Heart right ventricle (tissue), 16 donors: ENCODE measurements at regions not wholly inside any gene's neighbourhood (a gene's known extent, or its start where the extent isn't known, plus 50 kb on each side); places are given as distances from the start of the nearest gene placed in this dataset.

Experiments used
- ATAC-seq, 8 donors: fragments of 200-7000 bp; cut with Tn5 transposase; one replicate each; pipeline ENCODE4 v1.9.1; 2020; ENCODE audit warnings: mild to moderate bottlenecking in 8 of 8, moderate library complexity in 8 of 8, moderate number of reproducible peaks in 1 of 8
- DNase-seq, 2 donors: peaks; one replicate each; pipeline ENCODE4 v3.0.0-alpha.2; 2020
- H3K27ac ChIP-seq, 10 donors: fragments of 200-600 bp; sonication (generic) in 2 of 10; one replicate each; pipeline versions ENCODE4 v1.5.0 to v1.8.0; 2020 to 2022; ENCODE audit warnings: mild to moderate bottlenecking in 3 of 10
- H3K27me3 ChIP-seq, 7 donors: fragments of 200-600 bp; one replicate each; pipeline ENCODE4 v1.8.0; 2021 to 2022; ENCODE audit warnings: mild to moderate bottlenecking in 2 of 7
- H3K36me3 ChIP-seq, 9 donors: fragments of 200-600 bp; sonication (generic) in 1 of 9; one replicate each; pipeline versions ENCODE4 v1.5.0 to v1.8.0; 2020 to 2022; ENCODE audit warnings: mild to moderate bottlenecking in 2 of 9
- H3K4me1 ChIP-seq, 9 donors: fragments of 200-600 bp; sonication (generic) in 1 of 9; one replicate each; pipeline versions ENCODE4 v1.5.0 to v1.8.0; 2020 to 2022; ENCODE audit warnings: mild to moderate bottlenecking in 4 of 9
- H3K4me3 ChIP-seq, 10 donors: fragments of 200-600 bp; sonication (generic) in 2 of 10; one replicate each; pipeline versions ENCODE4 v1.5.0 to v1.8.0; 2020 to 2022; ENCODE audit warnings: mild to moderate bottlenecking in 7 of 10, moderate library complexity in 2 of 10
- H3K9me3 ChIP-seq, 11 donors: fragments of 200-600 bp in 10 of 11; sonication (generic) in 2 of 11; one replicate each; pipeline versions ENCODE4 v1.5.0 to v1.8.0; 2013 to 2022; ENCODE audit warnings: mild to moderate bottlenecking in 2 of 11, control low read depth in 1 of 11, moderate library complexity in 1 of 11
- CTCF ChIP-seq, 9 donors: fragments of 200-600 bp; sonication (generic) in 2 of 9; IDR thresholded peaks; one replicate each; pipeline versions ENCODE4 v1.5.0 to v1.8.0; 2021 to 2022; ENCODE audit warnings: antibody characterized with exemption in 9 of 9, mild to moderate bottlenecking in 5 of 9, moderate library complexity in 1 of 9
- WGBS, 2 donors: extraction: QIAGEN DNeasy Blood & Tissue Kit; methylation state at CpG; one replicate each; pipeline ENCODE4 v1.1.7; 2013; ENCODE audit warnings: inconsistent platforms in 1 of 2; 5-methylcytosine and 5-hydroxymethylcytosine counted together
- intact Hi-C, 10 donors: fragments of 100-400 bp; cut with DNase I; formaldehyde crosslinking; loops; one replicate each; pipeline versions ENCODE4 v1.11.1 to v1.14.2; 2022
- donor health status: Arrhythmogenic right ventricular cardiomyopathy.
- donor health status: ischemic (EF 13 %, LVEDD 7.1; RV severe dilation, severe dysfunction).
- donor health status: healthy with polysubstance abuse.
- donor health status: DM: no; HTN: yes; CAD: no.
- donor health status: DM: no; HTN: no; CAD: no.
- donor health status: ischemic (EF 25% LVEDD 6.9; RV normal size, moderate dysfunction).
- donor health status: ischemic (EF 25% LVEDD 5.7; RV mildly dilated, moderate dysfunction).
- donor health status: healthy.
- donor health status: DM: yes; HTN: yes; CAD: no.
- donor health status: Ischemic cardiomyopathy.
- donor health status: ischemic (EF 35%, LVEDD 5.7; RV mildly dilated, moderate dysfunction).
- donor health status: nonischemic (EF 11% LVEDD 7.7; RV severe dilation, severe dysfunction).
- donor health status: DM: yes; HTN: yes; CAD: no.
- donor health status: PGD.
- donor health status: ischemic (EF 29% LVEDD 5.4; RV normal size, mild dysfunction).
- donor health status: nonischemic (EF 23%, LVEDD 6.1; RV moderate dilation, normal function).

DNA sequence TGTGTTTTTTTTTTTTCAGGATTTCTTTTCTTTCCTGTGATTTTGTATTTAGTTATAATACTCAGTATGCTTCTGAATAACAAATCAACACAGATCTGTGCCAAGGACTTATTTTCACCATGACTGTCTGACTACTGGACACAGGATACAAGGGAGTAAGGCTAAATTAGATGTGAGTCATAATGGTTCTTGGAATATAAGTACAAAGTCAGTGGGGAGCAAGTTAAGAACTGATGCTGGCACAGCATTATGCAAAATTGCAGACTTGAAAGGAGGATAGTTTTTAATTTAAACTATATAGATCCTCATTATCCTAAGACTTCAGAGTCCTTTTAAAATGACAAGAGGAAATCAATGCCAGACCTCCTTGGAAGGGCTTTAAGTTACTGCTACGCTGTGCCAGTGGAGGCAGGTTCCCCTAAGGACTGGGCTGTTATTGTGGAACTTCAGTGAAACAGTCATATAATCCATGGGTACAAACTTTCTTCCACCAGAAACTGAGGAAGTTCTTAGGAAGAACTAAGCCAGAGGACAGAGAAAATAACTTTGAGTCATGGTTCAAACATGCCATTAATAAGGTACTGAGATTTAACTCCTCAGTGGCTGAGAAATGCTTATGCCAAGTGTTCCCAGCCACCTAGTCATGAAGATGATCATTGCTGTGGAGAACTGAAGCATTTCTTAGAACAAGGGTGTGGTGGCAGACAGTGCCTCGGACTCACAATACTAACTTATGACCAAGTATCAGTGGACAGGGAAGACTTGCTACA lies 531.2 kb downstream of the HTR7 start:
- Histone ChIP-seq H3K4me3 (no peak overlapping the region), H3K4me1 (no peaks in the 10 kb centered on the region), H3K27ac (no peak overlapping the region), H3K9me3 (no peaks in the 10 kb centered on the region), H3K36me3 (no peaks in the 10 kb centered on the region), H3K27me3 (no peaks in the 10 kb centered on the region)
- TF ChIP-seq CTCF (IDR thresholded peaks at IDR 0.05): no peak
- WGBS, 2 donors: 87 to 89% methylated on average over 2 of the region's 2 CpGs
- DNase-seq (no peak), ATAC-seq (no peak)
- intact Hi-C loops: no loop called here

DNA sequence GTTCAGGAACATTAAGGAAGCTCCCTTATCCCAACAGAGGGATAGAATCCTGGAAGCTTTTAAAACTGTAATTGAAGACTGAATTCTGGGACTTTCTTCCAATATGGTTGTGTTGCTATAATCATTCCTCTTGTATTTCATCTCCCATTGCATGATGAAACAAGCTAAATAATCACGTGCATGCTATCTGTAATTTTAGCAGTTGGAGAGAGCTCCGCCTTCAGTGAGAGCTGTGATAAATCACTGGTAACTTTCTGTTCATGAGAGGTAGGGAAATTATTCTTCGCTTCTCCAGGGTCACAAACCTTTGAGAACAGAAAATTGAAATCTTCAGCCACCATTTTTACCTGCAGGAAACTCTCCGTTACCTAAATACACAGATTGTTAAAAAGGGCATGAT lies 530.2 kb downstream of the HTR7 start:
- H3K4me3 ChIP-seq: no peak overlapping the region
- TF ChIP-seq CTCF (IDR thresholded peaks at IDR 0.05): no peak
- H3K4me1 ChIP-seq: no peaks in the 10 kb centered on the region
- ATAC-seq: no peak
- DNase-seq: no peak
- H3K27ac ChIP-seq: no peak overlapping the region
- no peaks in the 10 kb centered on the region for H3K9me3 ChIP-seq
- WGBS, 2 donors: 59 to 85% methylated on average over 4 of the region's 4 CpGs
- no peaks in the 10 kb centered on the region for H3K36me3 ChIP-seq
- no peaks in the 10 kb centered on the region for H3K27me3 ChIP-seq
- intact Hi-C loops: no loop called here

- no peaks in the 10 kb centered on the region for H3K9me3 ChIP-seq
- no peak overlapping the region for H3K4me3 ChIP-seq
- TF ChIP-seq CTCF (IDR thresholded peaks at IDR 0.05): no peak
- H3K36me3 ChIP-seq: no peaks in the 10 kb centered on the region
- WGBS, 2 donors: 62 to 78% methylated on average over 1 of the region's 1 CpG
- no peak overlapping the region for H3K27ac ChIP-seq
- ATAC-seq (no peak), DNase-seq (no peak)
- H3K27me3 ChIP-seq: no peaks in the 10 kb centered on the region
- H3K4me1 ChIP-seq: no peaks in the 10 kb centered on the region
- intact Hi-C loops: no loop called here
Observed at GRCh38 chr10:90328459-90328858, 529.4 kb downstream of the HTR7 start.

- intact Hi-C loops: no loop called here
- H3K4me1 ChIP-seq: no peaks in the 10 kb centered on the region
- H3K9me3 ChIP-seq: peaks cover 0 to under 1% (median 0%) of the 10 kb centered on the region in 11 donors
- ATAC-seq (no peak), DNase-seq (no peak)
- no peaks in the 10 kb centered on the region for H3K36me3 ChIP-seq
- H3K27ac ChIP-seq: no peak overlapping the region
- 92 to 94% methylated on average over 1 of the region's 1 CpG for WGBS, 2 donors
- no peak for TF ChIP-seq CTCF (IDR thresholded peaks at IDR 0.05)
- no peaks in the 10 kb centered on the region for H3K27me3 ChIP-seq
- no peak overlapping the region for H3K4me3 ChIP-seq
Observed at GRCh38 chr10:90328896-90329295, 528.9 kb downstream of the HTR7 start.
